ENCODE measurements at regions not wholly inside any gene's neighbourhood (a gene's known extent, or its start where the extent isn't known, plus 50 kb on each side); places are given as distances from the start of the nearest gene placed in this dataset.

DNA sequence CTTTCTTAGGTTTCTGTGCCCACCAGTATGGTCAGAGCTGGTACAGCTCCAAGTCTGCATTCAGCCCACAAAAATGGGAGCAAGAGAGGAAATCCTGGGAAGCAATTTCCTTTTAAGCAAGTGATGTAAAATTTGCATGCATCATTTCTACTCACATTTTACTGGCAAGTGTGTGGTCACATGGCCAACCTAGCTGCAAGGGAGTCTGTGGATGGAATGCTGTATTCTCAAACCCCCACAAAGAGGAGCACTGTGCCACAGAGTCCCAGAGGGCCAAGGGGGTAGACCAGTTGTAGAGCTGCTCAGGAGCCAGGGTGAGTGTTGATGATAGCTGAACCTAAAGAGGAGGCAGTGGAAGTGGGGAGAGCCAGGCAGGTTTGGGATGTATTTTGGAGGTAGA is 154.3 kb upstream of the SPRY4 start (continued):
- TF ChIP-seq THRAP3 (IDR thresholded peaks at IDR 0.05; ENCODE audit: borderline replicate concordance) (no peak), TRIM24 (IDR thresholded peaks at IDR 0.05) (peak; percentile 36 to 70; a peak in 3 of 4 replicates)

DNA sequence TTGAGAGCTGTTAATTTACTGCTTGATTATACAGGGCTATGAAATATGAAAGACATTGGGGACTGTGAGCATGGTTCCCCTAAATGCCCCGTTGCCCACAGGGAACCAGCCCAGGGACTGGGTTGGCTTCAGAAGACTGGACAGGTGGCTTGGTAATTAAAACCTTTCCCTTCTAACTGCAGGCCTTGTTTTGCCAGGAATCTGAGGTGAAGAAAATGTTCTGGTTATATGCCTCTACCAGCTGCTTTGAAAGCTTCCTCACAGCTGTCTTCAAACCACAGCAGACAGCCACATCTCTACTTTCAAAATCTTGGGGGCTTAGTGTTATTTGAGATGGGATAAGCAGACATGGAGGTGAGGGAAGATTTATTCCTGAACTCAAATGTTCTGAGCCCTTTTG is 153.3 kb upstream of the SPRY4 start:
- H3K27ac ChIP-seq (ENCODE audit: extremely low read depth, low read depth, low read length): no peak overlapping the region
- no peak overlapping the region for H3K9ac ChIP-seq (ENCODE audit: insufficient read depth in 1 of 2, low read depth in 2 of 2, low read length in 2 of 2)
- H3K9me1 ChIP-seq (ENCODE audit: control insufficient read depth, insufficient read depth, low read length): no peaks in the 10 kb centered on the region
- POLR2A ChIA-PET: no interaction called here
- intact Hi-C loops (cut with micrococcal nuclease) (no loop called here), in situ Hi-C loops (cut with MboI) (no loop called here)
- whole genome bisulfite sequencing (ENCODE audit: insufficient coverage, low coverage, missing lambda C conversion rate): 0% methylated on average over 1 of the region's 1 CpG
- BruUV-seq (replicated peaks): no TSS peak
- H3K27me3 ChIP-seq (ENCODE audit: control insufficient read depth in 2 of 2, insufficient read depth in 2 of 2, low read length in 2 of 2): peaks cover 0 to 6% of the 10 kb centered on the region in 2 experiments; a peak in 1 of 5 replicates
- DNase-seq (ENCODE audit: extremely low read depth in 1 of 4, low spot score in 3 of 4) (no peak), FAIRE-seq (no peak), ATAC-seq (no peak)
- no peak overlapping the region for H2AFZ ChIP-seq (ENCODE audit: low read depth, low read length)
- H3K36me3 ChIP-seq (ENCODE audit: control insufficient read depth, insufficient read depth, low read length): no peaks in the 10 kb centered on the region
- no peaks in the 10 kb centered on the region for H3K79me2 ChIP-seq (ENCODE audit: control insufficient read depth, insufficient read depth, low read length)
- no peaks in the 10 kb centered on the region for H4K20me1 ChIP-seq (replicated peaks; ENCODE audit: control insufficient read depth, insufficient read depth, low read length)
- CTCF ChIA-PET (ENCODE audit: low intra/inter-chr PET ratio): no interaction called here
- H3K4me3 ChIP-seq: no peak overlapping the region
- no peak overlapping the region for H3K4me2 ChIP-seq (ENCODE audit: insufficient read depth, low read length)
- H3K9me3 ChIP-seq (replicated peaks; ENCODE audit: control insufficient read depth, insufficient read depth, low read depth, low read length): no peaks in the 10 kb centered on the region
- peaks cover 0 to 5% of the 10 kb centered on the region in 2 experiments; a peak in 2 of 5 replicates for H3K4me1 ChIP-seq (replicated peaks in 1 of 2; ENCODE audit: control insufficient read depth in 2 of 2, insufficient read depth in 2 of 2, low read length in 2 of 2)
- TF ChIP-seq, protein P1, sequence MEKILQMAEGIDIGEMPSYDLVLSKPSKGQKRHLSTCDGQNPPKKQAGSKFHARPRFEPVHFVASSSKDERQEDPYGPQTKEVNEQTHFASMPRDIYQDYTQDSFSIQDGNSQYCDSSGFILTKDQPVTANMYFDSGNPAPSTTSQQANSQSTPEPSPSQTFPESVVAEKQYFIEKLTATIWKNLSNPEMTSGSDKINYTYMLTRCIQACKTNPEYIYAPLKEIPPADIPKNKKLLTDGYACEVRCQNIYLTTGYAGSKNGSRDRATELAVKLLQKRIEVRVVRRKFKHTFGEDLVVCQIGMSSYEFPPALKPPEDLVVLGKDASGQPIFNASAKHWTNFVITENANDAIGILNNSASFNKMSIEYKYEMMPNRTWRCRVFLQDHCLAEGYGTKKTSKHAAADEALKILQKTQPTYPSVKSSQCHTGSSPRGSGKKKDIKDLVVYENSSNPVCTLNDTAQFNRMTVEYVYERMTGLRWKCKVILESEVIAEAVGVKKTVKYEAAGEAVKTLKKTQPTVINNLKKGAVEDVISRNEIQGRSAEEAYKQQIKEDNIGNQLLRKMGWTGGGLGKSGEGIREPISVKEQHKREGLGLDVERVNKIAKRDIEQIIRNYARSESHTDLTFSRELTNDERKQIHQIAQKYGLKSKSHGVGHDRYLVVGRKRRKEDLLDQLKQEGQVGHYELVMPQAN (IDR thresholded peaks at IDR 0.05; ENCODE audit: borderline replicate concordance): no peak
- TF ChIP-seq MAFF (IDR thresholded peaks at IDR 0.05; ENCODE audit: low read length) (no peak), ZNF436 (CRISPR knock-in tag; IDR thresholded peaks at IDR 0.05) (no peak), NONO (IDR thresholded peaks at IDR 0.05; ENCODE audit: low read depth in 2 of 2, low read length in 1 of 2) (no peak), ZKSCAN8 (CRISPR knock-in tag; IDR thresholded peaks at IDR 0.05) (no peak), ATF1 (CRISPR knock-in tag; IDR thresholded peaks at IDR 0.05) (no peak), ATF1 (tag; IDR thresholded peaks at IDR 0.05) (no peak), SRSF9 (IDR thresholded peaks at IDR 0.05; ENCODE audit: borderline replicate concordance, low read depth, low read length) (no peak), POLR2AphosphoS2 (IDR thresholded peaks at IDR 0.05; ENCODE audit: low read length) (no peak)
- TF ChIP-seq, protein P2, sequence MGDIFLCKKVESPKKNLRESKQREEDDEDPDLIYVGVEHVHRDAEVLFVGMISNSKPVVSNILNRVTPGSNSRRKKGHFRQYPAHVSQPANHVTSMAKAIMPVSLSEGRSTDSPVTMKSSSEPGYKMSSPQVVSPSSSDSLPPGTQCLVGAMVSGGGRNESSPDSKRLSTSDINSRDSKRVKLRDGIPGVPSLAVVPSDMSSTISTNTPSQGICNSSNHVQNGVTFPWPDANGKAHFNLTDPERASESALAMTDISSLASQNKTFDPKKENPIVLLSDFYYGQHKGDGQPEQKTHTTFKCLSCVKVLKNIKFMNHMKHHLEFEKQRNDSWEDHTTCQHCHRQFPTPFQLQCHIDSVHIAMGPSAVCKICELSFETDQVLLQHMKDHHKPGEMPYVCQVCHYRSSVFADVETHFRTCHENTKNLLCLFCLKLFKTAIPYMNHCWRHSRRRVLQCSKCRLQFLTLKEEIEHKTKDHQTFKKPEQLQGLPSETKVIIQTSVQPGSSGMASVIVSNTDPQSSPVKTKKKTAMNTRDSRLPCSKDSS (IDR thresholded peaks at IDR 0.05; ENCODE audit: low read depth, partially characterized antibody): no peak

All from K562 (cell line).